ENCODE measurements at regions not wholly inside any gene's neighbourhood (a gene's known extent, or its start where the extent isn't known, plus 50 kb on each side); places are given as distances from the start of the nearest gene placed in this dataset.

DNA sequence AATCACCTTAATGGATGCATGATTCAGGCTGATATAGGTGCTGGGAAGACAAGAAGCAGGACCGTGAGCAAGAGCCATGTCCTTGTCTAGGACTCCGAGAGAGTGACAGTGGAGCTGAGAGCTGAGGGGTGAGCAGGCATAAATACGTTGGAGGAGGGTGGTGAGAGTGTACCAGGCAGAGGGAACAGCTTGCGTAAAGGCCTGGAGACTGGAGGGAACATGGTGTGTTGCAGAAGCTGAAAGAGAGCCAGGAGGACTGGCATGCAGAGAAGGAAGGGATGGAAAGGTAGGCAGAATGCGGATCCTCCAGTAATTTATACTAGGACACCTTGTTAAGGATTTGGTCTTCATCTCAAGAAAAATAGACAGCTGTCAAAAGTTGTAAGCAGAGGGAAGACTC is 653.2 kb downstream of the HS3ST4 start:
- no peaks in the 10 kb centered on the region for H3K4me1 ChIP-seq (ENCODE audit: insufficient read depth, low read length)
- no peak overlapping the region for H3K9ac ChIP-seq (ENCODE audit: low read depth, low read length)
- no peak overlapping the region for H3K4me3 ChIP-seq (ENCODE audit: low read depth in 1 of 2, low read length in 2 of 2)
- ATAC-seq (ENCODE audit: insufficient read depth, low read depth): no peak
- no peak for TF ChIP-seq CTCF (IDR thresholded peaks at IDR 0.05; ENCODE audit: borderline replicate concordance, extremely low read depth, low read length, poor library complexity, severe bottlenecking)
- TF ChIP-seq EZH2 (IDR thresholded peaks at IDR 0.05; ENCODE audit: borderline replicate concordance, low read depth, low read length, severe bottlenecking): no peak
- H4K20me1 ChIP-seq (ENCODE audit: insufficient read depth, low read length): no peaks in the 10 kb centered on the region
- no peaks in the 10 kb centered on the region for H3K79me2 ChIP-seq (ENCODE audit: insufficient read depth, low read length)
- H3K4me2 ChIP-seq (ENCODE audit: insufficient read depth, low read length): no peak overlapping the region
- no peak for DNase-seq
- H3K36me3 ChIP-seq (ENCODE audit: insufficient read depth, low read length): no peaks in the 10 kb centered on the region
- no peaks in the 10 kb centered on the region for H3K9me3 ChIP-seq (ENCODE audit: insufficient read depth, low read length, severe bottlenecking)
- no peak overlapping the region for H3K27ac ChIP-seq (ENCODE audit: low read length)
- no peak overlapping the region for H2AFZ ChIP-seq (ENCODE audit: low read depth, low read length)
- H3K27me3 ChIP-seq (ENCODE audit: insufficient read depth, low read length, poor library complexity): no peaks in the 10 kb centered on the region

GRCh38 chr16:26345966-26346365 is 654.2 kb downstream of the HS3ST4 start:
- Histone ChIP-seq H3K27ac (ENCODE audit: low read length) (no peak overlapping the region), H3K4me1 (ENCODE audit: insufficient read depth, low read length) (no peaks in the 10 kb centered on the region), H3K4me3 (ENCODE audit: low read depth in 1 of 2, low read length in 2 of 2) (no peak overlapping the region), H3K27me3 (ENCODE audit: insufficient read depth, low read length, poor library complexity) (no peaks in the 10 kb centered on the region), H3K9ac (ENCODE audit: low read depth, low read length) (no peak overlapping the region), H3K79me2 (ENCODE audit: insufficient read depth, low read length) (no peaks in the 10 kb centered on the region), H2AFZ (ENCODE audit: low read depth, low read length) (no peak overlapping the region), H3K9me3 (ENCODE audit: insufficient read depth, low read length, severe bottlenecking) (no peaks in the 10 kb centered on the region), H3K4me2 (ENCODE audit: insufficient read depth, low read length) (no peak overlapping the region), H3K36me3 (ENCODE audit: insufficient read depth, low read length) (no peaks in the 10 kb centered on the region), H4K20me1 (ENCODE audit: insufficient read depth, low read length) (no peaks in the 10 kb centered on the region)
- TF ChIP-seq EZH2 (IDR thresholded peaks at IDR 0.05; ENCODE audit: borderline replicate concordance, low read depth, low read length, severe bottlenecking) (no peak), CTCF (IDR thresholded peaks at IDR 0.05; ENCODE audit: borderline replicate concordance, extremely low read depth, low read length, poor library complexity, severe bottlenecking) (no peak)
- ATAC-seq (ENCODE audit: insufficient read depth, low read depth) (no peak), DNase-seq (no peak)

GRCh38 chr16:26348095-26348494 is 656.3 kb downstream of the HS3ST4 start:
- Histone ChIP-seq H3K79me2 (ENCODE audit: insufficient read depth, low read length) (no peaks in the 10 kb centered on the region), H3K27ac (ENCODE audit: low read length) (no peak overlapping the region), H3K9me3 (ENCODE audit: insufficient read depth, low read length, severe bottlenecking) (no peaks in the 10 kb centered on the region), H3K4me2 (ENCODE audit: insufficient read depth, low read length) (no peak overlapping the region), H3K4me3 (ENCODE audit: low read depth in 1 of 2, low read length in 2 of 2) (no peak overlapping the region), H2AFZ (ENCODE audit: low read depth, low read length) (no peak overlapping the region), H3K27me3 (ENCODE audit: insufficient read depth, low read length, poor library complexity) (no peaks in the 10 kb centered on the region), H3K36me3 (ENCODE audit: insufficient read depth, low read length) (no peaks in the 10 kb centered on the region), H3K9ac (ENCODE audit: low read depth, low read length) (no peak overlapping the region), H3K4me1 (ENCODE audit: insufficient read depth, low read length) (no peaks in the 10 kb centered on the region), H4K20me1 (ENCODE audit: insufficient read depth, low read length) (no peaks in the 10 kb centered on the region)
- DNase-seq: no peak
- ATAC-seq (ENCODE audit: insufficient read depth, low read depth): no peak
- no peak for TF ChIP-seq EZH2 (IDR thresholded peaks at IDR 0.05; ENCODE audit: borderline replicate concordance, low read depth, low read length, severe bottlenecking)
- no peak for TF ChIP-seq CTCF (IDR thresholded peaks at IDR 0.05; ENCODE audit: borderline replicate concordance, extremely low read depth, low read length, poor library complexity, severe bottlenecking)

- Histone ChIP-seq H3K9ac (ENCODE audit: low read depth, low read length) (no peak overlapping the region), H3K79me2 (ENCODE audit: insufficient read depth, low read length) (no peaks in the 10 kb centered on the region), H3K4me1 (ENCODE audit: insufficient read depth, low read length) (no peaks in the 10 kb centered on the region), H3K27ac (ENCODE audit: low read length) (no peak overlapping the region), H3K4me2 (ENCODE audit: insufficient read depth, low read length) (no peak overlapping the region), H3K4me3 (ENCODE audit: low read depth in 1 of 2, low read length in 2 of 2) (no peak overlapping the region), H2AFZ (ENCODE audit: low read depth, low read length) (no peak overlapping the region), H4K20me1 (ENCODE audit: insufficient read depth, low read length) (no peaks in the 10 kb centered on the region), H3K9me3 (ENCODE audit: insufficient read depth, low read length, severe bottlenecking) (no peaks in the 10 kb centered on the region), H3K36me3 (ENCODE audit: insufficient read depth, low read length) (no peaks in the 10 kb centered on the region), H3K27me3 (ENCODE audit: insufficient read depth, low read length, poor library complexity) (peaks cover 5% of the 10 kb centered on the region)
- TF ChIP-seq CTCF (IDR thresholded peaks at IDR 0.05; ENCODE audit: borderline replicate concordance, extremely low read depth, low read length, poor library complexity, severe bottlenecking) (no peak), EZH2 (IDR thresholded peaks at IDR 0.05; ENCODE audit: borderline replicate concordance, low read depth, low read length, severe bottlenecking) (no peak)
- DNase-seq (no peak), ATAC-seq (ENCODE audit: insufficient read depth, low read depth) (no peak)
These were observed 669.1 kb downstream of the HS3ST4 start for GRCh38 chr16:26360867-26361266.

Measured in DND-41 (cell line).